H9 (cell line): ENCODE measurements at regions not wholly inside any gene's neighbourhood (a gene's known extent, or its start where the extent isn't known, plus 50 kb on each side); places are given as distances from the start of the nearest gene placed in this dataset.

Experiments
- DNase-seq: peaks from one replicate; pipeline ENCODE4 v3.0.0-alpha.2; 2017
- H2AFZ ChIP-seq: one replicate; pipeline ENCODE4 v1.6.1; 2013; ENCODE audit warnings: mild to moderate bottlenecking, low read length, control low read depth, moderate library complexity
- H2AK5ac ChIP-seq: 2 replicates; pipeline ENCODE4 v1.6.1; 2013; ENCODE audit warnings: low read length, control low read depth, mixed read lengths; ENCODE audit not compliant: insufficient read length
- H2BK120ac ChIP-seq: one replicate; pipeline ENCODE4 v1.6.1; 2013; ENCODE audit warnings: low read depth, mild to moderate bottlenecking, low read length, control low read depth, inconsistent platforms; ENCODE audit not compliant: poor library complexity, severe bottlenecking
- H2BK12ac ChIP-seq: 2 replicates; pipeline ENCODE4 v1.6.1; 2013; ENCODE audit warnings: low read length, control low read depth, mixed read lengths, low read depth; ENCODE audit not compliant: insufficient read length
- H2BK15ac ChIP-seq: 2 replicates; pipeline ENCODE4 v1.6.1; 2013; ENCODE audit warnings: low read depth, low read length, control low read depth
- H2BK20ac ChIP-seq: one replicate; pipeline ENCODE4 v1.6.1; 2013; ENCODE audit warnings: low read depth, mild to moderate bottlenecking, low read length, control low read depth, inconsistent platforms; ENCODE audit not compliant: poor library complexity, severe bottlenecking
- H2BK5ac ChIP-seq: 2 replicates; pipeline ENCODE4 v1.6.1; 2013; ENCODE audit warnings: low read length, control low read depth, mixed read lengths; ENCODE audit not compliant: insufficient read length
- H3K14ac ChIP-seq: 2 replicates; pipeline ENCODE4 v1.6.1; 2013; ENCODE audit warnings: low read length, control low read depth; ENCODE audit not compliant: insufficient read depth
- H3K18ac ChIP-seq: 2 replicates; pipeline ENCODE4 v1.6.1; 2013; ENCODE audit warnings: low read depth, mild to moderate bottlenecking, mixed read lengths, low read length, control low read depth; ENCODE audit not compliant: insufficient read length
- H3K23ac ChIP-seq: 2 replicates; pipeline ENCODE4 v1.6.1; 2013; ENCODE audit warnings: low read length, control low read depth, mixed read lengths, low read depth; ENCODE audit not compliant: insufficient read length
- H3K23me2 ChIP-seq: 2 replicates; pipeline ENCODE4 v1.6.1; 2013; ENCODE audit warnings: low read depth, mild to moderate bottlenecking, mixed read lengths, low read length, control low read depth; ENCODE audit not compliant: insufficient read length, poor library complexity, severe bottlenecking
- H3K27ac ChIP-seq: 2 replicates; pipeline ENCODE4 v1.5.1; 2013; ENCODE audit warnings: low read length, control low read depth, mixed read lengths, low read depth; ENCODE audit not compliant: insufficient read length
- H3K27me3 ChIP-seq: 2 replicates; pipeline ENCODE4 v1.6.1; 2013; ENCODE audit warnings: low read length, control low read depth, inconsistent platforms; ENCODE audit not compliant: insufficient read depth
- H3K4ac ChIP-seq: 2 replicates; pipeline ENCODE4 v1.6.1; 2013; ENCODE audit warnings: low read depth, mild to moderate bottlenecking, control low read depth, inconsistent platforms, low read length, moderate library complexity
- H3K4me1 ChIP-seq: 2 replicates; pipeline ENCODE4 v1.6.1; 2013; ENCODE audit warnings: low read length, control low read depth, inconsistent platforms; ENCODE audit not compliant: insufficient read depth
- H3K4me2 ChIP-seq: 2 replicates; pipeline ENCODE4 v1.6.1; 2013; ENCODE audit warnings: low read length, control low read depth, mixed read lengths; ENCODE audit not compliant: insufficient read length, insufficient read depth
- H3K56ac ChIP-seq: 2 replicates; pipeline ENCODE4 v1.6.1; 2013; ENCODE audit warnings: low read depth, mild to moderate bottlenecking, mixed read lengths, low read length, control low read depth; ENCODE audit not compliant: insufficient read length
- H3K79me1 ChIP-seq: 2 replicates; pipeline ENCODE4 v1.6.1; 2013; ENCODE audit warnings: low read depth, mild to moderate bottlenecking, moderate library complexity, low read length, control low read depth, inconsistent platforms; ENCODE audit not compliant: insufficient read depth, poor library complexity, severe bottlenecking
- H3K79me2 ChIP-seq: 2 replicates; pipeline ENCODE4 v1.6.1; 2013; ENCODE audit warnings: low read length, control low read depth, inconsistent platforms; ENCODE audit not compliant: insufficient read depth
- H3K9ac ChIP-seq: 2 replicates; pipeline ENCODE4 v1.6.1; 2013; ENCODE audit warnings: low read length, control low read depth, mixed read lengths; ENCODE audit not compliant: insufficient read length; ENCODE audit errors: extremely low read depth
- H3K9me3 ChIP-seq: one replicate; pipeline ENCODE4 v1.6.1; 2013; ENCODE audit warnings: low read depth, low read length, inconsistent platforms; ENCODE audit not compliant: control insufficient read depth
- H3T11ph ChIP-seq: one replicate; pipeline ENCODE4 v1.6.1; 2013; ENCODE audit warnings: mild to moderate bottlenecking, low read length, control low read depth, inconsistent platforms
- H4K20me1 ChIP-seq: one replicate; pipeline ENCODE4 v1.6.1; 2013; ENCODE audit not compliant: control insufficient read depth, insufficient read length, insufficient read depth
- H4K5ac ChIP-seq: 2 replicates; pipeline ENCODE4 v1.6.1; 2013; ENCODE audit warnings: low read depth, mild to moderate bottlenecking, mixed read lengths, low read length, control low read depth; ENCODE audit not compliant: insufficient read length
- H4K8ac ChIP-seq: replicated peaks from 2 replicates; pipeline ENCODE4 v1.6.1; 2013; ENCODE audit warnings: low read length, control low read depth, mixed read lengths, low read depth; ENCODE audit not compliant: insufficient read length
- H4K91ac ChIP-seq: 2 replicates; pipeline ENCODE4 v1.6.1; 2013; ENCODE audit warnings: low read depth, mild to moderate bottlenecking, moderate library complexity, mixed read lengths, low read length, control low read depth; ENCODE audit not compliant: insufficient read length
- H3K27ac Mint-ChIP-seq, 3 experiments: 2 replicates in 2 of 3; 3 replicates in 1 of 3; pipeline ENCODE4 v1.8.0; 2020 to 2021; ENCODE audit warnings: mixed read lengths in 3 of 3, mild to moderate bottlenecking in 1 of 3, moderate library complexity in 1 of 3
- H3K27me3 Mint-ChIP-seq: 2 replicates; pipeline ENCODE4 v1.8.0; 2021; ENCODE audit warnings: low read depth, mild to moderate bottlenecking, moderate library complexity, mixed read lengths
- H3K36me3 Mint-ChIP-seq, 3 experiments: 2 replicates in 2 of 3; 3 replicates in 1 of 3; pipeline ENCODE4 v1.8.0; 2020 to 2021; ENCODE audit warnings: low read depth in 3 of 3, mixed read lengths in 3 of 3; ENCODE audit not compliant: insufficient read depth in 1 of 3
- H3K4me1 Mint-ChIP-seq, 2 experiments: 2 replicates each; pipeline ENCODE4 v1.8.0; 2020; ENCODE audit warnings: mixed read lengths in 2 of 2
- H3K4me3 Mint-ChIP-seq, 2 experiments: 2 replicates in 1 of 2; 3 replicates in 1 of 2; pipeline ENCODE4 v1.8.0; 2020 to 2021; ENCODE audit warnings: mild to moderate bottlenecking in 2 of 2, mixed read lengths in 2 of 2, moderate library complexity in 1 of 2
- H3K9me3 Mint-ChIP-seq, 2 experiments: 2 replicates in 1 of 2; 3 replicates in 1 of 2; pipeline ENCODE4 v1.8.0; 2020; ENCODE audit warnings: mild to moderate bottlenecking in 2 of 2, mixed read lengths in 2 of 2, moderate library complexity in 1 of 2
- WGBS: extraction: QIAGEN DNeasy Blood & Tissue Kit; methylation state at CpG from one replicate; pipeline ENCODE4 v1.1.7; 2013; ENCODE audit warnings: missing lambda C conversion rate, low lambda C conversion rate, mixed read lengths; ENCODE audit not compliant: insufficient read length; ENCODE audit errors: extremely low coverage; 5-methylcytosine and 5-hydroxymethylcytosine counted together
- TF ChIP-seq, protein P1 (sequence below): fragments of 200-600 bp; sonication (generic); conservative IDR thresholded peaks from 3 replicates; pipeline ENCODE4 v1.8.0; 2021; ENCODE audit warnings: antibody characterized with exemption, mild to moderate bottlenecking

DNA sequence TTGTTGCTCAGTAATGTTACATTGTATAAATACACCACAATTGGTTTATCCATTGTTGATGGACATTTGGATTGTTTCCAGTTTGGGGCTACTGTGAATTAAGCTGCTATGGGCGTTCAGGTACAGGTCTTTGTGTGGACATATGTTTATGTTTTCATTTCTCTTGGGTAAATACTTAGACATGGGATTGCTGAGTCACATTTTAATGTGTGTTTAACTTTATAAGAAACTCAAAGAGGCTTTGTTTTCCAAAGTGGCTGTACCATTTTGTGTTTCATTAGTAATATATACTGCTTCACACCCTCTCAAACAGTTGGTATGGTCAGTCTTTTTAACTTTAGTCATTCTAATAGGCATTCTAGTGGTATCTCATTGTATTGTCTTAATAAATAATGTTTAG is 225.0 kb downstream of the SPTSSA start:
- Histone ChIP-seq H2BK20ac (no peak overlapping the region), H3K4me2 (no peak overlapping the region), H4K20me1 (no peaks in the 10 kb centered on the region), H2BK120ac (no peak overlapping the region), H3T11ph (no peak overlapping the region), H2AFZ (no peak overlapping the region), H3K14ac (no peak overlapping the region), H2BK15ac (no peak overlapping the region), H3K4ac (no peak overlapping the region), H3K23ac (no peak overlapping the region), H2BK5ac (no peak overlapping the region), H4K8ac (no peak overlapping the region), H3K9me3 (no peaks in the 10 kb centered on the region), H3K27me3 (no peaks in the 10 kb centered on the region), H3K27ac (no peak overlapping the region), H3K23me2 (no peaks in the 10 kb centered on the region), H4K5ac (no peak overlapping the region), H3K79me1 (no peaks in the 10 kb centered on the region), H3K79me2 (no peaks in the 10 kb centered on the region; the same call in 1 of the 2 replicates), H3K18ac (no peak overlapping the region), H4K91ac (no peak overlapping the region), H3K4me1 (no peaks in the 10 kb centered on the region), H2AK5ac (no peak overlapping the region), H3K9ac (no peak overlapping the region), H3K56ac (no peak overlapping the region), H2BK12ac (no peak overlapping the region)
- no peaks in the 10 kb centered on the region; the same call in 1 of the 2 replicates for H3K27me3 Mint-ChIP-seq
- no peak overlapping the region for H3K27ac Mint-ChIP-seq
- no CpG with 5 or more reads among the region's 1 CpG for WGBS
- H3K4me3 Mint-ChIP-seq, result no peak overlapping the region
- no peaks in the 10 kb centered on the region; a peak in 1 of 5 replicates for H3K9me3 Mint-ChIP-seq
- no peaks in the 10 kb centered on the region for H3K4me1 Mint-ChIP-seq
- no peaks in the 10 kb centered on the region; a peak in 1 of 7 replicates for H3K36me3 Mint-ChIP-seq
- TF ChIP-seq, protein P1, sequence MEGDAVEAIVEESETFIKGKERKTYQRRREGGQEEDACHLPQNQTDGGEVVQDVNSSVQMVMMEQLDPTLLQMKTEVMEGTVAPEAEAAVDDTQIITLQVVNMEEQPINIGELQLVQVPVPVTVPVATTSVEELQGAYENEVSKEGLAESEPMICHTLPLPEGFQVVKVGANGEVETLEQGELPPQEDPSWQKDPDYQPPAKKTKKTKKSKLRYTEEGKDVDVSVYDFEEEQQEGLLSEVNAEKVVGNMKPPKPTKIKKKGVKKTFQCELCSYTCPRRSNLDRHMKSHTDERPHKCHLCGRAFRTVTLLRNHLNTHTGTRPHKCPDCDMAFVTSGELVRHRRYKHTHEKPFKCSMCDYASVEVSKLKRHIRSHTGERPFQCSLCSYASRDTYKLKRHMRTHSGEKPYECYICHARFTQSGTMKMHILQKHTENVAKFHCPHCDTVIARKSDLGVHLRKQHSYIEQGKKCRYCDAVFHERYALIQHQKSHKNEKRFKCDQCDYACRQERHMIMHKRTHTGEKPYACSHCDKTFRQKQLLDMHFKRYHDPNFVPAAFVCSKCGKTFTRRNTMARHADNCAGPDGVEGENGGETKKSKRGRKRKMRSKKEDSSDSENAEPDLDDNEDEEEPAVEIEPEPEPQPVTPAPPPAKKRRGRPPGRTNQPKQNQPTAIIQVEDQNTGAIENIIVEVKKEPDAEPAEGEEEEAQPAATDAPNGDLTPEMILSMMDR, result no peak
- DNase-seq, result no peak
